GM21717 (cell line): ENCODE measurements at regions not wholly inside any gene's neighbourhood (a gene's known extent, or its start where the extent isn't known, plus 50 kb on each side); places are given as distances from the start of the nearest gene placed in this dataset.

ENCODE experiments used
- ATAC-seq: cut with Tn5 transposase; IDR thresholded peaks from one replicate; pipeline ENCODE4 v1.9.1; 2021; ENCODE audit warnings: mild to moderate bottlenecking, moderate library complexity; ENCODE audit not compliant: unreplicated experiment

GRCh38 chr10:43943818-43944360 lies 295.2 kb upstream of the ZNF32 start:
- ATAC-seq, result no peak

GRCh38 chr10:43943119-43943817 lies 294.6 kb upstream of the ZNF32 start:
- no peak for ATAC-seq

- no peak for ATAC-seq
Measured at GRCh38 chr10:43942096-43942850, 293.6 kb upstream of the ZNF32 start.

- ATAC-seq, result no peak
Measured at GRCh38 chr10:43940898-43941837, 292.5 kb upstream of the ZNF32 start.

GRCh38 chr10:43939939-43940820 lies 291.5 kb upstream of the ZNF32 start:
- ATAC-seq, result no peak

DNA sequence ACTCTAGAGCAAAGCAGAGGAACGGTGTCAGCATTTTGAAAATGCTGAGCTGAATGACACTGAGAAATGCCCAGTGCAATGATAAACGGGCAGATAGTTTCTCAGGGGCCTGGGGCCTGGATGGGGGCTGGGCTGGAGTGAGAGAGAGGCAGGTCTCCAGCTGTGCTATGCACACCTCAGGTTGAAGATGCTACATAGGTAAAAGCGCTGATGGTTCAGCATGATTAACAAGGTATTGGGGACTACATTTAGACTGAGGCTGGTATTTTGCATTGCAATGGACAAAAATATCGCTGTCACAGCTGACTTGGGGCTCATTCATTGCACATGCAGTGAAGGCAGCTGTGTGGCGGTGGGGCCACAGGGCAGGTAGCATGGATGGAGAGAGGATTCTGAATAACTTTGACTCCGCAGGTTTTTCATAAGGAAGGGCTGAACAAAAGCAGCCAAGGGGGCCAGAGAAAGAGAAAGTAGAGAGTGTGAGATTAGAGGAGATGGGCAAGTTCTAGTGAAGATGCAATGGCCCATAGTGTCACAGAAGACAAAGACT lies 290.8 kb upstream of the ZNF32 start:
- ATAC-seq, result no peak

DNA sequence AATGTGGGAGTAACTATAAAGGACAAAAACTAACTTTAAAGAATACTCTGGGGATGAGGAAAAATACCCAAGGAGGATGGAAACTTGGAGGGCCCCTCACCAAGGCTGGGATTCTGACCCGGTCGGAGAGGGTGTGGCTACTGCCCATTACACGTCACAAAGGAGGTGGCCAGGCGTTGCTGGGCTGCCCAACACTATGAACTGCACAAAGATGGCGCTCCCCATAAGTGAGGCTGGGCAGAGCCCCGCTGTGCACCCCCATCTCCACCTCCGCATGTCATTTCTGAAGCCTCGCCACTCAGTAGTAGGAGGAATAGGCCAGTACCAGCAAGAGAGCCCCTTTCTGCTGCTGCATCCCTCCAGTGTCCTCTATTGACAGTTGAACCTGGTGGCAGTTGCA lies 290.1 kb upstream of the ZNF32 start:
- ATAC-seq, result no peak

- no peak for ATAC-seq
Measured at GRCh38 chr10:43931308-43931930, 282.7 kb upstream of the ZNF32 start.

GRCh38 chr10:43930777-43931176 lies 282.1 kb upstream of the ZNF32 start:
- ATAC-seq, result no peak

- no peak for ATAC-seq
Measured at GRCh38 chr10:43930243-43930642, 281.6 kb upstream of the ZNF32 start.

DNA sequence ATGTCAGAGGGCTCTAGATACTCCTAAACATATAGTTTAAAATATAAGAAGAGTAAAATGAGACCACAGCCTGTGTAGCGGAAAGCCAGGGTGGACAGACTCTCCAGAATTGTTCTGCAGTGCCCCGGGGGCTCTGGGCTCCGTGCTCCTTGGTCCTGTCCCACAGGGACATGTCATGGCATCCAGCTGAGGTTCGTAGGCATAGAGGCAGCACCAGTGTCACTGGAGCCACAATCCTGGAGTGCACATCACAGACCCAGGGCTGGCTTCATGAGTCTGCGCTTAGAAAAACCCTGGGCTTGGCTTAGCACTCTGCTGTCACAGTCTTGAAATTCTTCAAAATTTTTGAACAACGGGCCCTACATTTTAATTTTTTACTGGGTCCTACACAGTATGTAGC lies 280.4 kb upstream of the ZNF32 start:
- no peak for ATAC-seq

DNA sequence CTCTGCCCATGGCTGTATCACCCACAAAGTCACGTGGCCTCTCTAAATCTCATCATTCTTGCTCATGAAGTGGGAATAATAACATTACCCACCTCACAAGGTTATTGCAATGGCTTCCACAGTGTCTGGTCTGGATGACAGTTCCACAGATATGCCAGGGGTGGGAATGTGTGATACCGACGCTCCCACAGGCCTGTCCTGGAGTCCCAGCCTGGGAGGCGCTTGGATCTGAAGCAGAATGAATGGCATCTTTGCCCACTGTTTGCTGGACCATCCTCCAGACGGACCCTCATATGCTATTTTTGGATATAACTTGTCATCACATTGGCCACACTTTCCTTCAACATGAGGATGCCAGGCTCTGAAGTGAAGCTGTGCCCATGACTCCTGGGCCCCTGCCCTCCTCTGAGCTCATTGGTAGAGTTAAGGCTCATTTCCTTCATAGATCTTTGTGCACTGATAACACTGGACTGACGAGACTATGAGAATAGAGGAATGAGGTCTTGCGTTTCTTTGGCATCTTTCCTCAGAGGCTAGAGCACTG lies 279.8 kb upstream of the ZNF32 start:
- ATAC-seq, result no peak

GRCh38 chr10:43926875-43927406 lies 278.3 kb upstream of the ZNF32 start:
- no peak for ATAC-seq

- ATAC-seq, result no peak
Measured at GRCh38 chr10:43926371-43926770, 277.7 kb upstream of the ZNF32 start.

- ATAC-seq, result no peak
Measured at GRCh38 chr10:43925793-43926192, 277.1 kb upstream of the ZNF32 start.

GRCh38 chr10:43923328-43923727 lies 274.6 kb upstream of the ZNF32 start:
- ATAC-seq, result no peak

GRCh38 chr10:43922335-43923280 lies 273.9 kb upstream of the ZNF32 start:
- ATAC-seq, result no peak

DNA sequence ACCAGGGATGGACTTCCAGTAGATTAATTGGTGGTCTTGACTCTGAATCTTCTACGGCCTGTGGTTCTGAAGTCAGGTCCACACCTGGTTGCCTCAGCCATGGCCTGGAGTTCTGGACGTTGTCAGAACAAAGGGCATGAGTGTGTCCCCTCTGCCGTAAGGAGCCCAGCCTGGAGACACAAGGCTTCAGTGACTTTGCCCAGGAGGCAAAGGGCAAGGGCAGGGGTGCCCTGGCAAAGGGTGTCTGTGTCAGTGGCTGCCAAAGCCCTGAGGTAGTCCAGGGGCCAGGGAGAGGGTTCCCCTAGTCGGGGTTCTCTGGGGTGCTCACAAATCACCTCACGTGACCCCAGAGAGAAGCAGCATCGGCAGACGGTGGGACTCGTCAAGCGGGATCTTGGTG lies 273.2 kb upstream of the ZNF32 start:
- ATAC-seq, result no peak
